HG03064 (cell line): ENCODE measurements at regions not wholly inside any gene's neighbourhood (a gene's known extent, or its start where the extent isn't known, plus 50 kb on each side); places are given as distances from the start of the nearest gene placed in this dataset.

Source experiments
- ATAC-seq: cut with Tn5 transposase; IDR thresholded peaks from one replicate; pipeline ENCODE4 v1.9.1; 2021; ENCODE audit warnings: low read depth; ENCODE audit not compliant: unreplicated experiment

- no peak for ATAC-seq
These were observed 321.0 kb downstream of the RPS6KC1 start for GRCh38 chr1:213371847-213372619.

- ATAC-seq = peak; percentile 81
These were observed 323.3 kb downstream of the RPS6KC1 start for GRCh38 chr1:213374369-213374768.

DNA sequence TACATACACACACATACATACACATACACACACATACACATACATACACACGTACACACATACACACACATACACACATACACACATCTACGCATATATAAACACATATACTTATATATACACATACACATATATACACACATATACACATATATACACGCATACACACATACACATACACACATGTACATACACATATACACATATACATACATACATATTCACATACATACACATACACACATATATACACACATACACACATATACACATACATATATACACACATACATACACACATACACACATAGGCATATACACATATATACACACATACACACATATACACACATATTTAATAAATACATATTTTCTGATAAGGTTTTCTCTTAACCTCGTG lies 324.0 kb downstream of the RPS6KC1 start:
- no peak for ATAC-seq

GRCh38 chr1:213376862-213377372 lies 325.9 kb downstream of the RPS6KC1 start:
- no peak for ATAC-seq

DNA sequence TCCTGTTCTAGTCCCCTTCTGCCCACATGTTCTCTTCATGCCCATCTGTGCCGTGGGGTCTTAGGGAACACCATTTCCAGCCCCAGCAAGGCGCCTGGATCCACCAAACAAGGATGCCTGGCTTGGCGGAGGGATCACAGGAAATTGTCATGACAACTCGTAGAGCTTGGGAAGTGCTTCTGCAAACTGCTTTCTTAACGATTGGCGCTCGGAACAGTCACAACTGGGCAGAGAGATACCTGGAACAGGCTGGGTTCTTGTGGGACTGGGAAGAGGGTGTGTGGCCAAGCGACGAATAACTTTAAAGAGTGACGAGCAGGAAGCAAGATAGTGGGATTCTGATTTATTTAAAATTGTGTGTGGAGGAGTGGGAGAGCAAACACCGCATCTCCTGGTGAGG lies 329.8 kb downstream of the RPS6KC1 start:
- no peak for ATAC-seq

GRCh38 chr1:213381572-213382084 lies 330.6 kb downstream of the RPS6KC1 start:
- no peak for ATAC-seq

DNA sequence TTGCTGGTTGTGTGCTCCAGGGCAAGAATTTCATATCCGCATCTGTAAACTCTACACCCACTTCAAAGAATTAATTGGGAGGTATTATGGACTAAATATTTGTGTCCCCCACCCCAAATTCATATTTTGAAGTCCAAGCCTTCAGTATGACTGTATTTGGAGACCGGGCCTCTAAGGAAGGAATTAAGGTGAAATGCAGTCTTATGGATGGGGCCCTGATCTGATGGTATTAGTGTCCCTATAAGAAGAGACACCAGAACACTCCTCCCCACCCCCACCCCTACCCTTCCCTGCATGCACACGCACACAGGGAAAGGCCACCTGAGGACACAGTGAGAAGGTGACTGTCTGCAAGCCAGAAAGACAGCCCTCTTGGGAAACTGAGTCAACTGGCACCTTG lies 332.4 kb downstream of the RPS6KC1 start:
- no peak for ATAC-seq

DNA sequence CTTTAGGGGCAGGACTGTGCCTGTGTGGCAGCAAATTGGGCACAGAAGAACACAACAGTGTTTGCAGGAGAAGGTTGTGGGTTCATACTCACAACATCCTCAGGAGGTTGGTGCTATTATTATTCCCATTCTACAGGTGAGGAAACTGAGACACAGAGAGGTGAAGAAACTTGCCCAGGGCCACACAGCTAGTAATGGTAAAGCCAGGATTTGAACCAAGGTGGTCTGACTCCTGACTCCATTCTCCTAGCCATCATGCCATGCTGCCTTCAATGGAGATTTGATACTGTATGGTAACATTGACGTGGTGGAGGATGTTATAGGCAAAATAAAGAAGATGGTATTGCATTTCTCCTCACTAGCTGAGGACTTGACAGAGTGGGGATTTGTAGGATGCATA lies 334.2 kb downstream of the RPS6KC1 start:
- ATAC-seq = no peak

DNA sequence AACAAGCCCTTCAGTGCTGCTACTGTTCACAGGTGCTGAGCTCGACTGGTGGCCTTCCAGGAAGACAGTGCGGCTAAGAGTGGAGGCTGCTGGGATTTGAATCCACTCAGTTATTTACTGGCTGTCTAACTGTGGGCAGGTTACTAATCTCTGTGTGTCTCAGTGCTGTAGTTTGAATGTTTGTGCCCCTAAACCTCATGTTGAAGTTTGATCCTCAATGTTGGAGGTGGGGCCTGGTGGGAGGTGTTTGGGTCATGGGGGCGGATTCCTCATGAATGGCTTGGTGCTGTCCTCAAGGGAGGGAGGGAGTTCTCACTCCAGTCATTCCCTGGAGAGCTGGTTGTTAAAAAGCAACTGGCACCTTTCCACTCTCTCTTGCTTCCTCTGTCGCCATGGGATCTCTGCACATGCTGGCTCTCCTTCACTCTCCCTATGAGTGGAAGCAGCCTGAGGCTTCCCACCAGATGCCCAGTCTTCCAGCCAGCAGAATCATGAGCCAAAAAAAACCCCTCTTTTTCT lies 334.8 kb downstream of the RPS6KC1 start:
- ATAC-seq = no peak

DNA sequence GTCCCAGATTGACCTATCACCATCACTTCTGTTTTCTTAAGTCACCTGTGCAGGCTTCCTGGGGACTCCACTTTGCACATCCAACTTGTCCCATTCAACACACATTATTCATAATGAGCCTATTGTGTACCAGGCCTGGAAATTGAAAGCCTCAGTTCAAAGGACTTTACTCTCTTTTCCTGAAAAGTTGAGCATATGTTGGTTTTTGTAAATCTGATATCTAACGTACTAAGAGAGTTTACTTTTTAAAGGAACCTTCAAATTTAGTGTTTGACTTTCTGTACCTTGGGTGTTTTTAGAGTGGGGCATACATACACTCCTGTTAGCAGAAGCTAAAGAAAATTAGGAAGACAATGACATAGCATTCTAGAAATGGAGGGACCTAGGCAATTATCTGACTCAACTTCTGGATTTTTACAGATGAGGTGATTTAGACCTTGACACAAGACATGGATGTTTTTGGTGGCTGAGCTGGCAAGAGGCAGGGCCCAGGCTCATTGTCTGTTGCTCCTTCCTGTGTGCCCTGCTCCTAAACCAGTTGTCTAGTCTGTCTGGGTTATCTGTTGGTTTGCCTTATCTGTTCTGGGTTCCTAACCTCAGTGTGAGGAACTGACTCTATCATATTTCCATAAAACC lies 336.5 kb downstream of the RPS6KC1 start:
- ATAC-seq = no peak

GRCh38 chr1:213388199-213388598 lies 337.2 kb downstream of the RPS6KC1 start:
- no peak for ATAC-seq

DNA sequence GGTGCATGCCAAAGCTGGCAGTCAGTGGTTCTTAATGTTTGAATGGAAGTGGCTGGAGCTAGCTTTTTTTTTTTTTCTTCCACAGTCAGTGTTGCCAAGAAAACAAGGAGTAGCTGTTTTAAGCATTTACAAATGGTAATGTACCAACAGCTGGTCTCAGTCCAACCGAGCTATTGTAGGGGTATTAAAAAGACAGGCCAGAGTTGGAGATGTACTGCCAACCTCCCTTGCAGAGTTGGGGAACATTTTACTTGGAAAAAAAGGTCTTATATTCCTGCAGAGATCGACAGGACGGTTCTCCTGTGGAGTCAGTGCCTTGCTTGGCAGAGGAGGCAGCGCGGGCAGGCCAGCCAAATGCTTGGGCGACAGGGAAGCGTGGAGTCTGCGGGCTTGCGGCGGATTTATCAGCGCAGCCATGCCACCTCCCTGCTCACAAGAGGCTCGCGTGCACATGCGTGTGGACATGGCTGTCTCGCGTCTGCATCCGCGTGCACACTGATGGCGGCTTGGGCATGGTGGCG lies 338.1 kb downstream of the RPS6KC1 start:
- ATAC-seq = no peak

- ATAC-seq = no peak
These were observed 340.4 kb downstream of the RPS6KC1 start for GRCh38 chr1:213391445-213391844.

DNA sequence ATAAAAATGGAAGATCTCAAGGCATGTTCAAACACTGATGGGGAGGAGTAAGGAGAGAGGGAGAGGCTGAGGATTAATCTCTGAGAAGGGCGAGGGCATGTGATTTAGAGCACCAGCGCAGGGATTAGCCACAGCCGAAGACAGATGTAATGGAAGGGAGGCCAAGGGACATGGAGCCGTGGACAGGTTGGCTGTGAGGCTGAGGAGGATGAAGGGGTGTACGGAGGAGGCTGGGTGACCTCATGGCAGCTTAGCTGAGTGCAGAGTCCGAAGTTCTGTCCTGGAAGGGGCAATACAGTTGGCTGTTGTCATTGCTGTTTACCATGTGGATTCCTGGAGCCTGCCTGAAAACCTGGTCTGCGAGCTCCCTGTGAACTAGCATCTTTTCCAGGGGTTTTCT lies 342.8 kb downstream of the RPS6KC1 start:
- ATAC-seq = no peak

GRCh38 chr1:213394837-213395236 lies 343.8 kb downstream of the RPS6KC1 start:
- no peak for ATAC-seq

DNA sequence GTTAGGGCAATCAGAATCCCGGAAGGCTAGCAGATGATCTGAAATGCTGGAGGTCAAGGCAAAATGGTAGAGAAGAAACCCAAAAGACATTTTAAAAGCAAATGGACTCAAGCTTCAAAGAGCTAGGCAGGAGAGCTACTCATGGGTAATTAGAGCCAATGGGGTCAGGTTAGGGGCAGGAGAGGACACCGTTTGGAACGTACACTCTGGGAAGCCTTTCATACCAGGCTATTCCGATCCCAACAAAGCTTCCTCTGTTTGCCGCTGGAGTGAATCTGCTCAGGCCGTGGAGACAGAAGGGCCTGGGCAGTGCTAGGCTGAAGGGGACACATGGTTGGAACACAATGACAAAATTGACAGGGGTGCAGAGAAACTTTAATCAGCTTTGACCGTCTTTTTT lies 346.6 kb downstream of the RPS6KC1 start:
- ATAC-seq = no peak

DNA sequence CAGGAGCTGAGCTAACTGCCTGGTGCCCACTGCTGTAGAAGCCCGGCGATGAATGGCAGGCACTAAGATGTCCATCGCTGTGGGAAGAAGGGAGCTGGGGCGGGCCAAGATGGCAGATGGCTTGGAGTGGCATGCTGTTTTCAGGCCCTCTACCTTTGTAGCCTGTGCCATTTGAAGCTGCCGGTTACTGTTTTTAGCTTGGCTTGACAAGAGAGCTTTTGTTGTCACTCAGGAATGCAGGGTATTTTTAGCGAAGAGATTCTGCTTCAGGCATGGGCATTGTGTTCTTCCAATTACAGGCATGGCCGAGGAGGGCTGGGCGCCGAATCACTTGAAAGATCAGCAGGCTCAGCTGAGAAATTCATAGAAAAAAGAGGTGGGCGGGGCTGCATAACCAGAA lies 348.7 kb downstream of the RPS6KC1 start:
- no peak for ATAC-seq

DNA sequence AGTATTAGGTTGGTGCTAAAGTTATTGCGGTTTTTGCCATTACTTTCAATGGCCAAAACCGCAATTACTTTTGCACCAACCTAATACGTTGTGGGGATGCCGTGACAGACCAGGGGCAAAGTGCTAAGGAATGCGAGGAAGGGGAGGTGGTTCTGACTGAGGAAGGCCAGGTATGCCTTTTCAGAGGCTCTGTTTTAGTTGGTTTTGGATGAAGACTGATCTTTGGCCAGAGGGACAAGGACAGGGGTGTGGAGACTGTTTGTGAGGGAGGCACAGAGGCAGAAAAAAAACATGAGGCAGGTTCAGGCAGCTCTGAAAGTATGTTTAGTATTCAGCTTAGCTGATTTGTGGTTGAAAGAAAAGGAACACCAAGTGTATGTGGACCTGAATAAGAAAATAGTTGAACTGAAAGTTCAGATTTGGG lies 358.2 kb downstream of the RPS6KC1 start:
- no peak for ATAC-seq

DNA sequence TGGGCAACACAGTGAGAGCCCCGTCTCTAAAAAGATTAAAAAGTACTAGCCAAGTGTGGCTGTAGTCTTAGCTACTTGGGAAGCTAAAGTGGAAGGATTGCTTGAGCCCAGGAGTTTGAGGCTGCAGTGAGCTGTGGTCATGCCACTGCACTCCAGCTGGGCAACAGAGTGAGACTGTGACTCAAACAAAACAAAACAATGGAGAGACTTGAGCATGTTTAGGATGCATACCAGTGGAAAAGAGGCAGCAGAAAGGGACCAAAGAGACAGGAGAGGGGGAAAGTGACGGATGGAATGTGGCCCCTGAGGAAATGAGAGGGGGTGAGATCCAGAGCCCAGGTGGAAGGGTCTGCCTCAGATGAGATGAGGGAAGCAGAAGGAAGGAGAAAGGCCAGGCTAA lies 358.9 kb downstream of the RPS6KC1 start:
- no peak for ATAC-seq

DNA sequence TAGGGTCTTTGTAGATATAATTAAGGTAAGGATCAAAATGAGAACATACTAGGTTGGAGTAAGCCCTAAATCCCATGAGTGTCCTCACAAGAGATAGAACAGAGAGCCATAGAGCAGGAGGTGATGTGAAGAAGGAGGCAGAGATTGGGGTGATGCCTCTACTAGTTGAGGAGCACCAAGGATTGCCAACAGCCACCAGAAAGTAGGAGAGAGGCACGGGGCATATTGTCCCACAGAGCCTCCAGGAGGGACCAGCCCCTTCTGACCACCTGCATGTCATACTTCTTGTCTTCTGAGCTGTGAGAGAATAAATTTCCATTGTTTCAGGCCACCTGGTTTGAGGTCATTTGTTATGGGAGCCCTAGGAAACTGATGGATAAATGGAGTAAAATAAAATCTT lies 363.3 kb downstream of the RPS6KC1 start:
- ATAC-seq = no peak

- ATAC-seq = no peak
These were observed 363.9 kb downstream of the RPS6KC1 start for GRCh38 chr1:213414911-213415310.
